ENCODE measurements at regions not wholly inside any gene's neighbourhood (a gene's known extent, or its start where the extent isn't known, plus 50 kb on each side); places are given as distances from the start of the nearest gene placed in this dataset.

DNA sequence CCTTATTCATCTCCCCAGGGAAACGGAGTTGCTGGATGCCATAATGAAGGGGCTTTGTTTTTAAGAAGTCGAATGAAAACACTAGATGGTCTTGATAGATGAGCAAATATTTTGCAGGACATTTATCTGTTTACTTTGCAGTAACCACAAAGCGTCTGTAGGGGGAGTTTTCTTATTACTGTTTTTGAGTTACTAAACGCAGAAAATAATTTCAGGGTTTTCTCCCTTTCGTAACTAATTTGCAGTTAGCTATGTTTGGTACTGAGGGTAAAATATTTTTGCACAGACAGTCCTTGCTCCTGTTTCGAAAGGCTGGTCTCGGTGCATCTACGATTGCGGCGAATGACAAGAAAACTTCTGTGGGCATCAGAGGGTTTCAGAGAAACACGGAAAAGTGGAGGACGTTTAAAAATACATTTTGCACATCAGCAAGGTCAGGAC, 505.6 kb upstream of the MKI67 start:
- Mint-ChIP-seq H3K4me1 (no peaks in the 10 kb centered on the region), H3K9me3 (no peaks in the 10 kb centered on the region), H3K36me3 (ENCODE audit: low read depth) (no peaks in the 10 kb centered on the region), H3K4me3 (no peak overlapping the region), H3K27me3 (peaks cover 6% of the 10 kb centered on the region), H3K27ac (no peak overlapping the region)
- intact Hi-C loops (cut with micrococcal nuclease) = no loop called here
- peak; percentile 56 for DNase-seq

DNA sequence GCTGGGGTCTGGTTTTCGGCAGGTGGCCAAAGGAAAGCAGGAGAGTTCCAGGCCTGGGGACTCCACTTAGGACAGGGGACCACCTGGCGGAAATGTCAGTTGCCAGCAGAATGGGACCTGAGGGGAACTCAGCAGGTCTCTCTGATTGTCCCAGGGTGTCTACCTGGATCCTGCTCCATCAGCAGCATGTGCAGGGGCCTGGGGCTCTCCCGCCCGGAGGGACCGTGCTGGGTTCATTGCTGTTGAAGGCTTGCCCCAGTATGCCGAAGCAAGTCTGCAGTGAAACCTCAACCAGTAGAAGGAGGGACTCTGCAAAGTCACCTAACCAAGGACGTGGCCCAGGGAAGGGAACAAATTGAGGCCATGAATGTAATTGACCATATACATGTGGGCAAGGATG, 506.5 kb upstream of the MKI67 start:
- Mint-ChIP-seq H3K27me3 (peaks cover 6% of the 10 kb centered on the region), H3K36me3 (ENCODE audit: low read depth) (no peaks in the 10 kb centered on the region), H3K4me3 (no peak overlapping the region), H3K4me1 (no peaks in the 10 kb centered on the region), H3K9me3 (no peaks in the 10 kb centered on the region), H3K27ac (no peak overlapping the region)
- intact Hi-C loops (cut with micrococcal nuclease) = no loop called here
- peak; percentile 42 for DNase-seq

DNA sequence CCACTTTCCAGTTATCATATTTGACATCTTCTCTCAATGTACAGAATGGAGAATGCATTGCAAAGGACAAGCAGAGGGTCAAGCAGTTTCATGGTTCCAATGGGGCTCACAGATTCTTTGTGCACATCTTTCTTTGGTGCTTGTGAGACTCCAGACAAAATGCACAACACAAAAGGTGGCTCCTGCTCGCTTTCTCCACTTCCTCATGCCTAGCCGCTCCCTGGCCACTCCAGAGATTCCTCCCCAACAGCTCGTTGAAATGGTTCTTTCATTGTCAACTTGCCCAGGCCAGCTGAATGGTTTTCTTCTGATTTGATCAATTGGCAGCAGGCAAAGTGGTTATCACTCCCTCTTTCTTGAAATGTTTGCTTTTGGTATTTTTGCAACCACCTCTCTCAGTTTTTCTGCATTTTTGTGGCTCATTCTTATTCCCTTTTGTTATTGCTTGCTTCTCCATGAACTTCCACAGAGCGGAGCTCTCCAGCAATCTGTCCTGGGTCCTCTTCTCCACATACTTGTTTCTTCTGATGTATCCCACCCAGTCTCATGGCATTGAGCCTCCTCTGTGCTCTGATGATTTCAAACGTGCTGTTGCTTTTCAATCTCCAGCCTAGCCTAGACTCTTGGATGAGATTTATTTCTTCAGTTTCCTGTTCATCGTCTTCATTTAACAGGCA, 507.8 kb upstream of the MKI67 start:
- H3K27me3 Mint-ChIP-seq = peaks cover 6% of the 10 kb centered on the region
- H3K27ac Mint-ChIP-seq = no peak overlapping the region
- H3K36me3 Mint-ChIP-seq (ENCODE audit: low read depth) = no peaks in the 10 kb centered on the region
- no peak overlapping the region for H3K4me3 Mint-ChIP-seq
- intact Hi-C loops (cut with micrococcal nuclease) = loop anchor here (2.0 kb wide), 1 partner anchor 223 kb away; no protein-coding TSS in a partner anchor
- H3K9me3 Mint-ChIP-seq = no peaks in the 10 kb centered on the region
- peak; percentile 33 for DNase-seq
- H3K4me1 Mint-ChIP-seq = no peaks in the 10 kb centered on the region

GRCh38 chr10:128642023-128642422, 515.8 kb upstream of the MKI67 start:
- Mint-ChIP-seq H3K4me3 (no peak overlapping the region), H3K27me3 (no peaks in the 10 kb centered on the region), H3K9me3 (no peaks in the 10 kb centered on the region), H3K36me3 (ENCODE audit: low read depth) (no peaks in the 10 kb centered on the region), H3K4me1 (no peaks in the 10 kb centered on the region), H3K27ac (no peak overlapping the region)
- intact Hi-C loops (cut with micrococcal nuclease) = no loop called here
- DNase-seq = no peak

GRCh38 chr10:128642502-128642901, 516.3 kb upstream of the MKI67 start:
- intact Hi-C loops (cut with micrococcal nuclease) = no loop called here
- Mint-ChIP-seq H3K9me3 (no peaks in the 10 kb centered on the region), H3K36me3 (ENCODE audit: low read depth) (no peaks in the 10 kb centered on the region), H3K27me3 (no peaks in the 10 kb centered on the region), H3K27ac (no peak overlapping the region), H3K4me1 (no peaks in the 10 kb centered on the region), H3K4me3 (no peak overlapping the region)
- no peak for DNase-seq

DNA sequence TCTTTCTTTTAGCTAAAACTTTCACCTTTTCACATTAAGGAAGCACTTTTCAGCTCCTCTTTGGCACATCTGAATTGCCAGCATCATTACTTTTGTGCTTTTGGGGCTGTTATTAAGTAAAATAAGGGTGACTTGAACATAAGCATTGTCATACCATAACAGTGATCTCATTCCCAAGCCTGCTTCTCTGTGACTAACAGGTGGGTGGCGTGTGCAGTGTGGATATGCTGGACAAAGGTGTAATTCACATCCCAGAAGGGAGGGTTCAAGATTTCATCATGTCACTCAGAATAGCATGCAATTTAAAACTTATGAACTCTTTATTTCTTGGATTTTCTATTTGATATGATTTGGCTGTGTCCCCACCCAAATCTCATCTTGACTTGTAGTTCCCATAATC, 517.4 kb upstream of the MKI67 start:
- Mint-ChIP-seq H3K36me3 (ENCODE audit: low read depth) (no peaks in the 10 kb centered on the region), H3K9me3 (no peaks in the 10 kb centered on the region), H3K27me3 (no peaks in the 10 kb centered on the region), H3K4me3 (no peak overlapping the region), H3K27ac (no peak overlapping the region), H3K4me1 (no peaks in the 10 kb centered on the region)
- DNase-seq = no peak
- intact Hi-C loops (cut with micrococcal nuclease) = no loop called here

GRCh38 chr10:128645486-128645885, 519.3 kb upstream of the MKI67 start:
- Mint-ChIP-seq H3K36me3 (ENCODE audit: low read depth) (no peaks in the 10 kb centered on the region), H3K27me3 (no peaks in the 10 kb centered on the region), H3K4me1 (no peaks in the 10 kb centered on the region), H3K9me3 (no peaks in the 10 kb centered on the region), H3K4me3 (no peak overlapping the region), H3K27ac (no peak overlapping the region)
- DNase-seq = no peak
- intact Hi-C loops (cut with micrococcal nuclease) = no loop called here

DNA sequence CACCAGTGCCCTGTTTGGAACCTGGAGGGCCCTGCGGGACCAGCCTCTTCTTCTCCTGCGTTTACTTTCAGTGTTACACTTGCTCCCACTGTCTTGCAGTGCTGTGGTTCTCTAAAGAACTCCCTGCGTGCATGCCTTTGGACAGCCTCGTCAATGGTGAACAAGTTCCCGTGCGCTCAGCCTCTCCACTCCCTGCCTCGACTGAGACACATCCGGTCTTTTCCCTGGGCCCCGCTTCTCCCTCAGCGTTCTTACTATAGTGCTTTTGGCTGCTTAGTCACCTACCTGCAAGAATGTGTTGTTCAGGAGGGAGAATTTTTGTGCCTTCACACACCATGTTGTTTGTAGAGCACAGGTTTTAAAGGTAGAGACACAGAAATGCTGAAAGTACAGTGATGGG, 520.7 kb upstream of the MKI67 start:
- intact Hi-C loops (cut with micrococcal nuclease) = no loop called here
- DNase-seq = no peak
- H3K9me3 Mint-ChIP-seq = no peaks in the 10 kb centered on the region
- no peak overlapping the region for H3K4me3 Mint-ChIP-seq
- no peaks in the 10 kb centered on the region for H3K4me1 Mint-ChIP-seq
- no peaks in the 10 kb centered on the region for H3K36me3 Mint-ChIP-seq (ENCODE audit: low read depth)
- no peaks in the 10 kb centered on the region for H3K27me3 Mint-ChIP-seq
- H3K27ac Mint-ChIP-seq = no peak overlapping the region

GRCh38 chr10:128657548-128657947, 531.3 kb upstream of the MKI67 start:
- Mint-ChIP-seq H3K4me3 (no peak overlapping the region), H3K36me3 (ENCODE audit: low read depth) (no peaks in the 10 kb centered on the region), H3K9me3 (no peaks in the 10 kb centered on the region), H3K27me3 (no peaks in the 10 kb centered on the region), H3K27ac (no peak overlapping the region), H3K4me1 (no peaks in the 10 kb centered on the region)
- DNase-seq = no peak
- intact Hi-C loops (cut with micrococcal nuclease) = no loop called here

DNA sequence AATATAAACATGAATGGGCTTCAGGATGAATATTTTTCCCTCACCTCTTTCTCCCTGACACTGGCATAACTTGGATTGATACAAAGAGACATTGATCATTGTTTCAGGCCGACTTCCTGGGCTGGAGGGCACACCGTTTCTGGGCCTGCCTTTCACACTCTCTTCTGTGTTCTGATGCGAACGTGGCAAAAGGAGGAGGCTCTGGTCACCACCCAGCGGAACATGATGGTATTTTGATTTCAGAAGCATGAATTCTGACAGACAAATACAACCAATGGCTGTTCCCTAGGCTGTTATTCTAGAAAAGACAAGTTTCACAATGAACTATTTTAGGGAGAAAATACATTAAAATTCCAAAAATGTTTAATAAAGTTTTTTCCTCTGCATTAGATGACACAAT, 534.5 kb upstream of the MKI67 start:
- H3K4me1 Mint-ChIP-seq = no peaks in the 10 kb centered on the region
- no peaks in the 10 kb centered on the region for H3K9me3 Mint-ChIP-seq
- H3K27me3 Mint-ChIP-seq = no peaks in the 10 kb centered on the region
- no peak overlapping the region for H3K27ac Mint-ChIP-seq
- H3K4me3 Mint-ChIP-seq = no peak overlapping the region
- no peak for DNase-seq
- H3K36me3 Mint-ChIP-seq (ENCODE audit: low read depth) = no peaks in the 10 kb centered on the region
- intact Hi-C loops (cut with micrococcal nuclease) = no loop called here

- H3K27me3 Mint-ChIP-seq = no peaks in the 10 kb centered on the region
- intact Hi-C loops (cut with micrococcal nuclease) = no loop called here
These were observed 535.4 kb upstream of the MKI67 start for GRCh38 chr10:128661404-128662197.

GRCh38 chr10:128662520-128662919, 536.3 kb upstream of the MKI67 start:
- intact Hi-C loops (cut with micrococcal nuclease) = no loop called here
- no peaks in the 10 kb centered on the region for H3K9me3 Mint-ChIP-seq
- no peak for DNase-seq
- H3K27ac Mint-ChIP-seq = no peak overlapping the region
- no peaks in the 10 kb centered on the region for H3K27me3 Mint-ChIP-seq
- H3K4me1 Mint-ChIP-seq = no peaks in the 10 kb centered on the region
- H3K4me3 Mint-ChIP-seq = no peak overlapping the region
- no peaks in the 10 kb centered on the region for H3K36me3 Mint-ChIP-seq (ENCODE audit: low read depth)

More at GRCh38 chr10:128661404-128662197, 535.4 kb upstream of the MKI67 start:
- Mint-ChIP-seq H3K4me1 (no peaks in the 10 kb centered on the region), H3K4me3 (no peak overlapping the region), H3K36me3 (ENCODE audit: low read depth) (no peaks in the 10 kb centered on the region), H3K27ac (no peak overlapping the region), H3K9me3 (no peaks in the 10 kb centered on the region)
- DNase-seq = no peak

- H3K36me3 Mint-ChIP-seq (ENCODE audit: low read depth) = no peaks in the 10 kb centered on the region
- no peaks in the 10 kb centered on the region for H3K9me3 Mint-ChIP-seq
- intact Hi-C loops (cut with micrococcal nuclease) = no loop called here
- H3K4me3 Mint-ChIP-seq = no peak overlapping the region
- no peaks in the 10 kb centered on the region for H3K27me3 Mint-ChIP-seq
- DNase-seq = no peak
- no peaks in the 10 kb centered on the region for H3K4me1 Mint-ChIP-seq
- H3K27ac Mint-ChIP-seq = no peak overlapping the region
These were observed 538.5 kb upstream of the MKI67 start for GRCh38 chr10:128664729-128665128.

DNA sequence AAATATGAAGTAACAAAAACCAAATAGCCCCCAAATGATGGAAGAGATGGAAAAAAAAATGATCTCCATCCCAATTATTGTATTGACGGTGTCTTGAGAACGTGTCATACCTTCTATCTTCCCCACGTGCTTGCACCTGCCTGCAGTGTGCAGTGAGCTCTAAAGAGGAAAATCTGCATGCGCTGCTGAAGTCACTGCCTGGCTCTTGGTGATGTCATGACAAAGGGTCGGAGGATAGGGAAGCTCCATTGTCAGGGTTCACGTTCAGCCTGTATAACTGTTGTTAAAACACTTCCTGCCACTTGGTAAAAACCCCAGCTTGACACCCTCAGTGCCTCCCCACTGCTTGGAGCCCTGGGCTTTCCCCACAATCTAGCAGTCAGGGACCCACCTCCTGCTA, 549.2 kb upstream of the MKI67 start:
- Mint-ChIP-seq H3K27ac (no peak overlapping the region), H3K4me1 (no peaks in the 10 kb centered on the region), H3K9me3 (no peaks in the 10 kb centered on the region), H3K4me3 (no peak overlapping the region), H3K27me3 (no peaks in the 10 kb centered on the region), H3K36me3 (ENCODE audit: low read depth) (no peaks in the 10 kb centered on the region)
- intact Hi-C loops (cut with micrococcal nuclease) = no loop called here
- no peak for DNase-seq

Measured in activated CD4-positive, alpha-beta T cell treated with anti-CD3 and anti-CD28 coated beads, Interleukin-2, amount 10 ng/mL, durations not matched to agents 24 days and 14 days (primary cell).